ENCODE measurements at regions not wholly inside any gene's neighbourhood (a gene's known extent, or its start where the extent isn't known, plus 50 kb on each side); places are given as distances from the start of the nearest gene placed in this dataset.

DNA sequence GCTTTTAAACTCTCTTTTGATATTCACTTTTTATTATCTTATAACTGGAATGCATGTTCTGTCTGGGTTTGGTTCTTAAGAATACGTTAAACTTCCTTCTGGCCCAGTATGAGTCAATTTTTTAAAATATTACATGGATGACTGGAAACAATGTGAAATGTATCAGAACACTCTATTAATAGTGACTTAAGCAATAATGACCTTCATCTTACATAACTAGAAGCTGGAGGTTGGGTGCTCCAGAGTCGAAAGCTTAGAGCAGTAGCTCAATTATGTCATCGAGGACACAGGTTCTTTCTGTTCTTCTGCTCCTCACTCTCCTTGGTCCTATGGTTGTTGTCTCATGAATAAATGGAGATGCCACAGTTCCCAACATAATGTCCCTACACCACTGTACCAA lies 91.6 kb upstream of the FOXD3 start:
- TF ChIP-seq, protein P1, sequence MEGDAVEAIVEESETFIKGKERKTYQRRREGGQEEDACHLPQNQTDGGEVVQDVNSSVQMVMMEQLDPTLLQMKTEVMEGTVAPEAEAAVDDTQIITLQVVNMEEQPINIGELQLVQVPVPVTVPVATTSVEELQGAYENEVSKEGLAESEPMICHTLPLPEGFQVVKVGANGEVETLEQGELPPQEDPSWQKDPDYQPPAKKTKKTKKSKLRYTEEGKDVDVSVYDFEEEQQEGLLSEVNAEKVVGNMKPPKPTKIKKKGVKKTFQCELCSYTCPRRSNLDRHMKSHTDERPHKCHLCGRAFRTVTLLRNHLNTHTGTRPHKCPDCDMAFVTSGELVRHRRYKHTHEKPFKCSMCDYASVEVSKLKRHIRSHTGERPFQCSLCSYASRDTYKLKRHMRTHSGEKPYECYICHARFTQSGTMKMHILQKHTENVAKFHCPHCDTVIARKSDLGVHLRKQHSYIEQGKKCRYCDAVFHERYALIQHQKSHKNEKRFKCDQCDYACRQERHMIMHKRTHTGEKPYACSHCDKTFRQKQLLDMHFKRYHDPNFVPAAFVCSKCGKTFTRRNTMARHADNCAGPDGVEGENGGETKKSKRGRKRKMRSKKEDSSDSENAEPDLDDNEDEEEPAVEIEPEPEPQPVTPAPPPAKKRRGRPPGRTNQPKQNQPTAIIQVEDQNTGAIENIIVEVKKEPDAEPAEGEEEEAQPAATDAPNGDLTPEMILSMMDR (IDR thresholded peaks at IDR 0.05) = no peak
- no peak for TF ChIP-seq POLR2A (IDR thresholded peaks at IDR 0.05)
